Psoas muscle (tissue), 7 donors: ENCODE measurements at regions not wholly inside any gene's neighbourhood (a gene's known extent, or its start where the extent isn't known, plus 50 kb on each side); places are given as distances from the start of the nearest gene placed in this dataset.

Experiments used
- ATAC-seq, 4 donors: fragments of 200-7000 bp; cut with Tn5 transposase; one replicate each; pipeline ENCODE4 v1.9.1; 2020; ENCODE audit warnings: moderate library complexity in 3 of 4, mild to moderate bottlenecking in 2 of 4
- DNase-seq, 2 donors: peaks; one replicate each; pipeline ENCODE4 v3.0.0-alpha.2; 2020
- H3K27ac ChIP-seq: fragments of 200-600 bp; one replicate; pipeline ENCODE4 v1.8.0; 2022
- H3K27me3 ChIP-seq, 3 donors: fragments of 200-600 bp in 1 of 3; one replicate each; pipeline versions ENCODE4 v1.6.1 to v1.8.0; 2013 to 2022; ENCODE audit warnings: low read length in 2 of 3, mild to moderate bottlenecking in 2 of 3, moderate library complexity in 1 of 3; ENCODE audit not compliant: insufficient read depth in 3 of 3
- H3K36me3 ChIP-seq, 2 donors: fragments of 200-600 bp in 1 of 2; one replicate each; pipeline versions ENCODE4 v1.6.1 to v1.8.0; 2013 to 2022; ENCODE audit warnings: low read depth in 1 of 2, mild to moderate bottlenecking in 1 of 2, moderate library complexity in 1 of 2; ENCODE audit not compliant: insufficient read depth in 1 of 2
- H3K4me1 ChIP-seq: fragments of 200-600 bp; one replicate; pipeline ENCODE4 v1.8.0; 2022
- H3K4me3 ChIP-seq: fragments of 200-600 bp; one replicate; pipeline ENCODE4 v1.8.0; 2022; ENCODE audit warnings: mild to moderate bottlenecking
- H3K9me3 ChIP-seq: fragments of 200-600 bp; one replicate; pipeline ENCODE4 v1.8.0; 2022
- CTCF ChIP-seq: fragments of 200-600 bp; IDR thresholded peaks from one replicate; pipeline ENCODE4 v1.8.0; 2022; ENCODE audit warnings: antibody characterized with exemption
- WGBS, 3 donors: extraction: QIAGEN DNeasy Blood & Tissue Kit; methylation state at CpG; one replicate each; pipeline versions ENCODE4 v1.1.6 to v1.1.7; 2013; 5-methylcytosine and 5-hydroxymethylcytosine counted together
- intact Hi-C, 2 donors: fragments of 100-400 bp; cut with DNase I; formaldehyde crosslinking; loops; one replicate each; pipeline versions ENCODE4 v1.11.0 to v1.14.2; 2022
- donor health status: healthy with polysubstance abuse.
- donor health status: DM: no; HTN: no; CAD: no; lungs with moderate emphysema.
- donor health status: Bipolar disorder and iron deficiency.
- donor health status: healthy.
- donor health status: DM: yes; HTN: yes; CAD: no.
- donor health status: DM: no; HTN: no; CAD: no.
- donor health status: DM: yes; HTN: yes; CAD: no.

- ATAC-seq = no peak
- no peak for DNase-seq
- no peaks in the 10 kb centered on the region for H3K9me3 ChIP-seq
- 60 to 66% (median 64%) methylated on average over 6 of the region's 6 CpGs for WGBS, 3 donors
- H3K4me3 ChIP-seq = no peak overlapping the region
- TF ChIP-seq CTCF = no peak
- H3K4me1 ChIP-seq = no peaks in the 10 kb centered on the region
- peaks cover 0 to 12% (median 2%) of the 10 kb centered on the region in 3 donors for H3K27me3 ChIP-seq
- no peak overlapping the region for H3K27ac ChIP-seq
- no peaks in the 10 kb centered on the region for H3K36me3 ChIP-seq
- intact Hi-C loops = no loop called here
Measured at GRCh38 chr10:117740691-117741222, 198.2 kb downstream of the EMX2 start.

GRCh38 chr10:117741524-117741923 is 199.0 kb downstream of the EMX2 start:
- no peak for DNase-seq
- no peak overlapping the region for H3K4me3 ChIP-seq
- 74 to 81% (median 77%) methylated on average over 4 of the region's 4 CpGs for WGBS, 3 donors
- no peak for ATAC-seq
- no peak for TF ChIP-seq CTCF
- H3K9me3 ChIP-seq = no peaks in the 10 kb centered on the region
- intact Hi-C loops = no loop called here
- H3K36me3 ChIP-seq = no peaks in the 10 kb centered on the region
- peaks cover 0 to 4% (median 2%) of the 10 kb centered on the region in 3 donors for H3K27me3 ChIP-seq
- no peak overlapping the region for H3K27ac ChIP-seq
- no peaks in the 10 kb centered on the region for H3K4me1 ChIP-seq

GRCh38 chr10:117743509-117743908 is 201.0 kb downstream of the EMX2 start:
- intact Hi-C loops = no loop called here
- H3K27ac ChIP-seq = no peak overlapping the region
- 52 to 63% (median 55%) methylated on average over 7 of the region's 7 CpGs for WGBS, 3 donors
- no peak overlapping the region for H3K4me3 ChIP-seq
- no peak for TF ChIP-seq CTCF
- H3K9me3 ChIP-seq = no peaks in the 10 kb centered on the region
- ATAC-seq (no peak), DNase-seq (no peak)
- no peaks in the 10 kb centered on the region for H3K36me3 ChIP-seq
- peaks cover 0 to 2% (median 0%) of the 10 kb centered on the region in 3 donors for H3K27me3 ChIP-seq
- no peaks in the 10 kb centered on the region for H3K4me1 ChIP-seq

- Histone ChIP-seq H3K4me3 (no peak overlapping the region), H3K27ac (no peak overlapping the region), H3K36me3 (no peaks in the 10 kb centered on the region), H3K9me3 (no peaks in the 10 kb centered on the region), H3K27me3 (peaks cover 0 to 2% (median 0%) of the 10 kb centered on the region in 3 donors), H3K4me1 (no peaks in the 10 kb centered on the region)
- ATAC-seq (no peak), DNase-seq (no peak)
- intact Hi-C loops = no loop called here
- WGBS, 3 donors = 80 to 95% (median 85%) methylated on average over 2 of the region's 2 CpGs
- TF ChIP-seq CTCF = no peak
Measured at GRCh38 chr10:117745301-117745700, 202.8 kb downstream of the EMX2 start.
